CD4-positive, alpha-beta T cell treated with Interleukin-4 for 4 hours (primary cell): ENCODE measurements at regions not wholly inside any gene's neighbourhood (a gene's known extent, or its start where the extent isn't known, plus 50 kb on each side); places are given as distances from the start of the nearest gene placed in this dataset.
A peak's percentile ranks its signal among the peaks of the same experiment; 100 is the strongest.

Experiments used
- DNase-seq: peaks from one replicate; pipeline ENCODE4 v3.0.0-alpha.2; 2020

GRCh38 chr3:67290438-67290837 is 292.3 kb downstream of the KBTBD8 start:
- peak; percentile 0 for DNase-seq

GRCh38 chr3:67291287-67292252 is 293.5 kb downstream of the KBTBD8 start:
- no peak for DNase-seq

GRCh38 chr3:67292356-67293121 is 294.4 kb downstream of the KBTBD8 start:
- no peak for DNase-seq

DNA sequence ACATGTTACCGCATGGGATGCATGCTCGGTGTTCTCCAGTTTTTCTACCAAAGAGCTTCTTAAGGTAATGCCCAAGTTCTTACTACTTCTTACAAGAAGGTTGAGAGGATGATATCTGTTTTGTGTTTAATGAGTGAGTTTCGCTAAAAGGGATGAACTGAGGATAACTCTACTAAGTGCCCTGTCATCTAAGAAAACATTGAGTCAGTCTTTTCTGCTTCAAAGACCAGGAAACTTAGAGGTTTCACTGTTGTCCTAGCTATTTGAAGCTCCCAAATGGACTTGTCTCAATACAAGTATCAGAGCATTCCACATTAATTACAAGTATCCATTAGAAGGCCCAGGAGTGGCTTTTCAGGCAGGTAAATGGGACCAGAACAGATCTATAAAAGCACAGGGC is 296.2 kb downstream of the KBTBD8 start:
- no peak for DNase-seq

DNA sequence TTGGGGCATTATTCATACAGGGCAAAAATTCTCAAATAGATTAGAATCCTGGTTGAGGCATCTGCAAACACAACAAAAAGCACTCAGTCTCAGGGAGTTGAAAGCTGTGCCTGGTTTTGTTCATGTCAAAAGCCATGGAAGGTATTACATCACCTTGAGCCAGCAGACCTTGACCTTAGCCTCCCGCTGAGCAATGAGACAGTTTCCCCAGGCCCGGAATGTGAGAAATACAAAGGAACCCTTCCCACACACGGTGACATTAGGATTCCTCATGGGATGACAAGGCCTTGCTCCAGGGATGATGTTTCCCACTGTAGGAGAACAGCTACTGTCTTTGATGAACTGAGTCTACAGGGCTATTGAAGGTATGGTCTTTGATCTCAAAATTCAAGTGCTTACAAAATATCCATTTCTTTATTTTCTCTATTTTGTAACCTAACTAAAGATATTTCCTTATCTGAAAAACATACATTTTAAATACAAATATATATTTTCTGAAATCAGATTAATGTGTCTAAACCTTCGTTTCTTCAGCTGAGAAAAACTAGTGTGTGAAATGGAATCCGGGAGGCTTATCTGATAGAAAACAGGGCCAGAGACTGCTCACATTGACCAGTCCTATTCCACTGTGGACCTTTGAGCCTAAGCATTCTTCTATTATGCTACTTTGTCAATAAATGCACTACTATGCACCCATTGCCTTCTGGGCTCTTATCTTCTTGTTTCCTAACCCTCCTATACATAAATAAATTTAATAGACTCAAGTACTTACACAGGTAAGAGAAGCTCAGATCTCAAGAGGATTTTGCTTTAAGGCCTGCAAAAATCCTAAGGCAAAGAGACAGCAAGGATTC is 298.2 kb downstream of the KBTBD8 start:
- no peak for DNase-seq

- DNase-seq = no peak
Measured at GRCh38 chr3:67297715-67298475, 299.8 kb downstream of the KBTBD8 start.

GRCh38 chr3:67301556-67301955 is 303.4 kb downstream of the KBTBD8 start:
- DNase-seq = no peak

DNA sequence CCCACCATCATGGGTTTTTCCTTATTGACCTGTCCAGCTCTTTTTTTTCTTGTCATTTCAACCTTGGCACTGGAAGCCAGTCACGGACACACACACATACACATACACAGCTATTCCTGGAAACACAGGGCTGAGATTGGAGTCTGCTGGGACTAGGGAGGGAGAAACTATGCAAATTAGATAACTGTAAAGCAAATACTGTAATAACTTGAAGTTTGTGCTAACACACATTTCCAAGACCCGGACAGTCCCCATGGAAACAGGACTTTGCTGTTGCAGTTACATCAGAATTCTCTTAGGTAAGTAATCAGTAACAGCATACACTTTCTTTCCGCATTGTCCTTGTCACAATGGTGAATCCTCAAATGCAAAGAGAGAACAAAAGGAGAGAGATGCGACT is 304.4 kb downstream of the KBTBD8 start:
- no peak for DNase-seq

- DNase-seq = no peak
Measured at GRCh38 chr3:67305160-67305559, 307.1 kb downstream of the KBTBD8 start.

- no peak for DNase-seq
Measured at GRCh38 chr3:67305922-67306321, 307.8 kb downstream of the KBTBD8 start.

DNA sequence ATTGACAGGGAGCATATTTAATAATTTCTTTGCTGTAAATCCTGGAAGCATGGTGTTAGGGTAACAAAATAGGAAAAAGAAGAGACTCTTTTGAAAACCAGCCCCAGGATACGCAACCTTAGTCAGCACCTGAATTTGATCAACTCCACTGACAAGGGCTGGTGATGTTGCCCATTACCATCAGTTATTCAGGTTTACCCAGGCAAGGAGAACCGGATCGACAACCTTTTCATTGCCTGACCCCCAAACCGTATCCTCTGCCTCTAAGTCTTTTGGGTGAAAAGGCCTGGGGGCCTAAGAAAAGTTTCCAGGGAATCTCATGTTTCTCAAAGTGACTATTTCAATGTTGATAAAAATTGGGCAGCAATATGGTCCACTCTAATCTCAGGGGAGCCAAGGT is 313.3 kb downstream of the KBTBD8 start:
- no peak for DNase-seq

- DNase-seq = no peak
Measured at GRCh38 chr3:67312155-67312554, 314.0 kb downstream of the KBTBD8 start.

GRCh38 chr3:67318162-67318561 is 320.1 kb downstream of the KBTBD8 start:
- no peak for DNase-seq

DNA sequence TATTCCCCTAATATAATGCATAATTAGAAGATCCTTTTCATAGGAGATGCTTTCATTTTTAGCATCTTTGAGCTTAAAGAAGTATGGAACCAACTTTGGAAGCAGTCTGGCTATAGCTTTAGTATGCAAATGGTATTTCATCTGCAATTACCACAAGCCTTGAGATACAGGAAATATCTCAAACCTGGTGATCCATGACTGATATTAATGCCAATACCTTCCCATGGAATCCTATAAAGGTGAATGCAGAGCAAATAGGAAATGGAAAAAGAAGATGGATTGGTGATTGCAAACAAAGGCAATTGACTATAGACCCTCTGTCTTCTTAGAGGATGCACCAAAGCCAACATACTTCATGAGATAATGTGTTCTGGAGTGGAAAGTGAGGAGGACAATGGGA is 326.4 kb downstream of the KBTBD8 start:
- no peak for DNase-seq
